Kidney glomerular epithelial cell (primary cell): ENCODE measurements at regions not wholly inside any gene's neighbourhood (a gene's known extent, or its start where the extent isn't known, plus 50 kb on each side); places are given as distances from the start of the nearest gene placed in this dataset.

Source experiments
- DNase-seq: peaks from one replicate; lab custom pipeline; 2025; lab: John Stamatoyannopoulos, UW

GRCh38 chr13:33746867-33747266 is 71.1 kb upstream of the RFC3 start:
- DNase-seq, result no peak

GRCh38 chr13:33751151-33751550 is 66.8 kb upstream of the RFC3 start:
- no peak for DNase-seq

GRCh38 chr13:33752094-33752493 is 65.9 kb upstream of the RFC3 start:
- DNase-seq, result no peak

GRCh38 chr13:33752597-33752996 is 65.4 kb upstream of the RFC3 start:
- DNase-seq, result no peak

- DNase-seq, result no peak
Measured at GRCh38 chr13:33756929-33757328, 61.0 kb upstream of the RFC3 start.

- DNase-seq, result no peak
Measured at GRCh38 chr13:33757713-33758112, 60.2 kb upstream of the RFC3 start.

- DNase-seq, result no peak
Measured at GRCh38 chr13:33758113-33758512, 59.8 kb upstream of the RFC3 start.

GRCh38 chr13:33761740-33762139 is 56.2 kb upstream of the RFC3 start:
- no peak for DNase-seq

- DNase-seq, result no peak
Measured at GRCh38 chr13:33763021-33763420, 54.9 kb upstream of the RFC3 start.

- no peak for DNase-seq
Measured at GRCh38 chr13:33764716-33765115, 53.2 kb upstream of the RFC3 start.

- DNase-seq, result no peak
Measured at GRCh38 chr13:33766329-33767123, 51.4 kb upstream of the RFC3 start.

- DNase-seq, result no peak
Measured at GRCh38 chr13:33767140-33767539, 50.8 kb upstream of the RFC3 start.
